ENCODE measurements at regions not wholly inside any gene's neighbourhood (a gene's known extent, or its start where the extent isn't known, plus 50 kb on each side); places are given as distances from the start of the nearest gene placed in this dataset.

DNA sequence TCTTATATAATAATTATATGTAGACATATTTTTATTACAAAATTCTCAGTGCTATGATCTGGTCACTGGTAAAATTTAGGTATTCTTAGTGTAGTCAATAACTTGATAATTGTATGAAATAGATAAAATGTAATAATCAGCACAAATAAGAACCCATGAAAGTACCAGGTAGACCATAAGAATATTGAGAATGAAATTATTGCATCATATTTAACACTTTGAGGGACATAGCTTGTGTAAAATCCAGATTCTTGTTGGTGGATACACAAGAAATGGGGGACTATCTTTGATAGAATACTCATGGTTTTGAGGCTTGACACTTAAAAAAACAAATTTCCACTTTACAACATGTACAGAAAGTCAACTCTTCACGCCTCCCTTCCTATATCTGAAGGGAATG is 898.8 kb upstream of the DDX18 start:
- BruUV-seq (replicated peaks): no TSS peak
- no peaks in the 10 kb centered on the region for H3K4me1 Mint-ChIP-seq (ENCODE audit: insufficient read depth, unreplicated experiment)
- intact Hi-C loops (cut with micrococcal nuclease): no loop called here
- TF ChIP-seq, protein P1, sequence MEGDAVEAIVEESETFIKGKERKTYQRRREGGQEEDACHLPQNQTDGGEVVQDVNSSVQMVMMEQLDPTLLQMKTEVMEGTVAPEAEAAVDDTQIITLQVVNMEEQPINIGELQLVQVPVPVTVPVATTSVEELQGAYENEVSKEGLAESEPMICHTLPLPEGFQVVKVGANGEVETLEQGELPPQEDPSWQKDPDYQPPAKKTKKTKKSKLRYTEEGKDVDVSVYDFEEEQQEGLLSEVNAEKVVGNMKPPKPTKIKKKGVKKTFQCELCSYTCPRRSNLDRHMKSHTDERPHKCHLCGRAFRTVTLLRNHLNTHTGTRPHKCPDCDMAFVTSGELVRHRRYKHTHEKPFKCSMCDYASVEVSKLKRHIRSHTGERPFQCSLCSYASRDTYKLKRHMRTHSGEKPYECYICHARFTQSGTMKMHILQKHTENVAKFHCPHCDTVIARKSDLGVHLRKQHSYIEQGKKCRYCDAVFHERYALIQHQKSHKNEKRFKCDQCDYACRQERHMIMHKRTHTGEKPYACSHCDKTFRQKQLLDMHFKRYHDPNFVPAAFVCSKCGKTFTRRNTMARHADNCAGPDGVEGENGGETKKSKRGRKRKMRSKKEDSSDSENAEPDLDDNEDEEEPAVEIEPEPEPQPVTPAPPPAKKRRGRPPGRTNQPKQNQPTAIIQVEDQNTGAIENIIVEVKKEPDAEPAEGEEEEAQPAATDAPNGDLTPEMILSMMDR (IDR thresholded peaks at IDR 0.05; ENCODE audit: unreplicated experiment): no peak
- no peaks in the 10 kb centered on the region for H3K27me3 Mint-ChIP-seq (ENCODE audit: insufficient read depth, unreplicated experiment)
- no peak overlapping the region for H3K27ac Mint-ChIP-seq (ENCODE audit: low read depth, unreplicated experiment)
- POLR2A ChIA-PET: no interaction called here
- CTCF ChIA-PET: no interaction called here
- H3K36me3 Mint-ChIP-seq (ENCODE audit: insufficient read depth, unreplicated experiment): no peaks in the 10 kb centered on the region
- no peak overlapping the region for H3K4me3 Mint-ChIP-seq (ENCODE audit: unreplicated experiment)
- DNase-seq (ENCODE audit: unreplicated experiment): no peak
- H3K9me3 Mint-ChIP-seq (ENCODE audit: unreplicated experiment): peaks cover 9% of the 10 kb centered on the region

DNA sequence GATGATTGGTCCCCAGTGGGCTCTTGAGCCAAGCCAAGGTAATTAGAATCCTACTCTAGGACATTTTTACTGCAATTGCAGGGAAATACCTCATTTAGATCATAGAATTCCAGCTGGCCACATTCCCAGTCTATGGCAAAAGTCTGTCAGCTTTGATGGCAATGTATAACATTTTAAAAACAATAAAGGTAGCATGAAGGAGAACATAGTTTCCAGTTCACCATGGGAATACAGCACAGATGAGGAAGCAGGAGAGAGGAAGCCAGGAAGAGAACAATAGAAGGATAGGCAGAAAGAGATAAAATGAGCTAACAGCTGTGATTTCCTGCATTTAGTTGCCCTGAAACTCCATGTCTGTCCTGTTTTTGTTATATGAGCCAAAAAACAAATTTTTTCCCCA is 897.3 kb upstream of the DDX18 start:
- Mint-ChIP-seq H3K4me3 (ENCODE audit: unreplicated experiment) (no peak overlapping the region), H3K9me3 (ENCODE audit: unreplicated experiment) (peaks cover 7% of the 10 kb centered on the region), H3K27ac (ENCODE audit: low read depth, unreplicated experiment) (no peak overlapping the region), H3K36me3 (ENCODE audit: insufficient read depth, unreplicated experiment) (no peaks in the 10 kb centered on the region), H3K27me3 (ENCODE audit: insufficient read depth, unreplicated experiment) (no peaks in the 10 kb centered on the region), H3K4me1 (ENCODE audit: insufficient read depth, unreplicated experiment) (no peaks in the 10 kb centered on the region)
- DNase-seq (ENCODE audit: unreplicated experiment): no peak
- CTCF ChIA-PET: no interaction called here
- TF ChIP-seq, protein P1 (IDR thresholded peaks at IDR 0.05; ENCODE audit: unreplicated experiment): no peak
- POLR2A ChIA-PET: no interaction called here
- intact Hi-C loops (cut with micrococcal nuclease): no loop called here
- BruUV-seq (replicated peaks): no TSS peak

DNA sequence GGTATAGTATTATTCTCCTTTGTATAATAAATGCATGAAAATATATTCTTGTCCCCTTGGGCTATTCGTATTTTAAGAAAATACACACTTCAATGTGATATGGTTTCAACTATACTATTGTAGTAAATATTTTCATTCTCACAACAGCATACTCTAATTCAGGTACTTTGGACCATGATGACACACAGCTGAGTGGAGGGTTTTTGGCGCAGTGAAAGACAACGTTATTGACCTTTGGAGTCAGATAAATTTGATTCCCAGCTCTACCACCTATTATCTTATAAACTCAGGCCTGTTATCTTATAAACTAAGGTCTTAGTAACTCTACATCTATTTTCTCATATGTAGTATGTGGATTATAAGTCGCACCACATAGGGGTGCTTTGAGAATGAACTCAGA is 895.9 kb upstream of the DDX18 start:
- POLR2A ChIA-PET: no interaction called here
- no peak overlapping the region for H3K4me3 Mint-ChIP-seq (ENCODE audit: unreplicated experiment)
- CTCF ChIA-PET: no interaction called here

DNA sequence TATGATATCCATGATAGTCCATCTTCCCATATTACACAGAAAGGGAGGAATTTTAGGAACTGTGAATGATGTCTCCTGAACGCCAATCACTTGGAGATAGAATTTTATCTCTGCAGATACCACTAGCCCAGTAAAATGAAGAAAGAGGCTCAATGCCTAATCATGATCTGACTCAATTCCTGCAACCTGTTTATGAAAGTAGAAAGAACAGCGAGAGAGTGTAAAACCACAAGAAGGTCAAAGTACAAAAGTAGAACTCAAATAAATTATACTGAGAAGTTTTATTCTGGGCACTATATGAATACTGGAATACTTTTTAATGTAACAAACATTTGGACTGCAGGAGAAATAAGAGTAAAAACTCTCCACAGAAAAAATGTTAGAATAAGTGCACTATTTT is 892.1 kb upstream of the DDX18 start:
- Mint-ChIP-seq H3K4me1 (ENCODE audit: insufficient read depth, unreplicated experiment) (no peaks in the 10 kb centered on the region), H3K4me3 (ENCODE audit: unreplicated experiment) (no peak overlapping the region), H3K27me3 (ENCODE audit: insufficient read depth, unreplicated experiment) (no peaks in the 10 kb centered on the region), H3K9me3 (ENCODE audit: unreplicated experiment) (peaks cover 8% of the 10 kb centered on the region), H3K36me3 (ENCODE audit: insufficient read depth, unreplicated experiment) (no peaks in the 10 kb centered on the region), H3K27ac (ENCODE audit: low read depth, unreplicated experiment) (no peak overlapping the region)
- no TSS peak for BruUV-seq (replicated peaks)
- TF ChIP-seq, protein P1 (IDR thresholded peaks at IDR 0.05; ENCODE audit: unreplicated experiment): no peak
- ChIA-PET POLR2A (no interaction called here), CTCF (no interaction called here)
- intact Hi-C loops (cut with micrococcal nuclease): no loop called here
- DNase-seq (ENCODE audit: unreplicated experiment): no peak

More for the DNA sequence above, 895.9 kb upstream of the DDX18 start:
- Mint-ChIP-seq H3K27ac (ENCODE audit: low read depth, unreplicated experiment) (no peak overlapping the region), H3K36me3 (ENCODE audit: insufficient read depth, unreplicated experiment) (no peaks in the 10 kb centered on the region), H3K9me3 (ENCODE audit: unreplicated experiment) (no peaks in the 10 kb centered on the region), H3K4me1 (ENCODE audit: insufficient read depth, unreplicated experiment) (no peaks in the 10 kb centered on the region), H3K27me3 (ENCODE audit: insufficient read depth, unreplicated experiment) (no peaks in the 10 kb centered on the region)
- DNase-seq (ENCODE audit: unreplicated experiment): no peak
- no TSS peak for BruUV-seq (replicated peaks)
- TF ChIP-seq, protein P1 (IDR thresholded peaks at IDR 0.05; ENCODE audit: unreplicated experiment): no peak
- intact Hi-C loops (cut with micrococcal nuclease): no loop called here
